ENCODE measurements at regions not wholly inside any gene's neighbourhood (a gene's known extent, or its start where the extent isn't known, plus 50 kb on each side); places are given as distances from the start of the nearest gene placed in this dataset.

GRCh38 chr4:180860089-180860720 is 1383.0 kb upstream of the TENM3 start:
- TF ChIP-seq USF2 (IDR thresholded peaks at IDR 0.05; ENCODE audit: low read depth, low read length) (no peak), CEBPB (IDR thresholded peaks at IDR 0.05; ENCODE audit: low read depth, low read length) (no peak), MAZ (IDR thresholded peaks at IDR 0.05; ENCODE audit: borderline replicate concordance, low read depth, low read length) (no peak), NFE2L2 (IDR thresholded peaks at IDR 0.05; ENCODE audit: low read depth, low read length) (no peak), RFX5 (IDR thresholded peaks at IDR 0.05; ENCODE audit: low read depth, low read length) (no peak)
- TF ChIP-seq, protein P1, sequence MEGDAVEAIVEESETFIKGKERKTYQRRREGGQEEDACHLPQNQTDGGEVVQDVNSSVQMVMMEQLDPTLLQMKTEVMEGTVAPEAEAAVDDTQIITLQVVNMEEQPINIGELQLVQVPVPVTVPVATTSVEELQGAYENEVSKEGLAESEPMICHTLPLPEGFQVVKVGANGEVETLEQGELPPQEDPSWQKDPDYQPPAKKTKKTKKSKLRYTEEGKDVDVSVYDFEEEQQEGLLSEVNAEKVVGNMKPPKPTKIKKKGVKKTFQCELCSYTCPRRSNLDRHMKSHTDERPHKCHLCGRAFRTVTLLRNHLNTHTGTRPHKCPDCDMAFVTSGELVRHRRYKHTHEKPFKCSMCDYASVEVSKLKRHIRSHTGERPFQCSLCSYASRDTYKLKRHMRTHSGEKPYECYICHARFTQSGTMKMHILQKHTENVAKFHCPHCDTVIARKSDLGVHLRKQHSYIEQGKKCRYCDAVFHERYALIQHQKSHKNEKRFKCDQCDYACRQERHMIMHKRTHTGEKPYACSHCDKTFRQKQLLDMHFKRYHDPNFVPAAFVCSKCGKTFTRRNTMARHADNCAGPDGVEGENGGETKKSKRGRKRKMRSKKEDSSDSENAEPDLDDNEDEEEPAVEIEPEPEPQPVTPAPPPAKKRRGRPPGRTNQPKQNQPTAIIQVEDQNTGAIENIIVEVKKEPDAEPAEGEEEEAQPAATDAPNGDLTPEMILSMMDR (conservative IDR thresholded peaks at IDR 0.05; ENCODE audit: low read depth, low read length) = no peak

All from IMR-90 (cell line).